GM18505 (cell line): ENCODE measurements at regions not wholly inside any gene's neighbourhood (a gene's known extent, or its start where the extent isn't known, plus 50 kb on each side); places are given as distances from the start of the nearest gene placed in this dataset.
"Not testable (repeated sequence)": the region's sequence is repeated elsewhere in the genome, so short reads cannot be mapped to it uniquely, and the experiment has no call there.

Experiments used
- ATAC-seq: cut with Tn5 transposase; IDR thresholded peaks from one replicate; pipeline ENCODE4 v1.9.1; 2021; ENCODE audit not compliant: unreplicated experiment
- POLR2A ChIP-seq: IDR thresholded peaks from 4 replicates; pipeline ENCODE4 v1.6.1; 2011; ENCODE audit warnings: borderline replicate concordance; ENCODE audit not compliant: insufficient read depth, insufficient read length; ENCODE audit errors: extremely low read depth

DNA sequence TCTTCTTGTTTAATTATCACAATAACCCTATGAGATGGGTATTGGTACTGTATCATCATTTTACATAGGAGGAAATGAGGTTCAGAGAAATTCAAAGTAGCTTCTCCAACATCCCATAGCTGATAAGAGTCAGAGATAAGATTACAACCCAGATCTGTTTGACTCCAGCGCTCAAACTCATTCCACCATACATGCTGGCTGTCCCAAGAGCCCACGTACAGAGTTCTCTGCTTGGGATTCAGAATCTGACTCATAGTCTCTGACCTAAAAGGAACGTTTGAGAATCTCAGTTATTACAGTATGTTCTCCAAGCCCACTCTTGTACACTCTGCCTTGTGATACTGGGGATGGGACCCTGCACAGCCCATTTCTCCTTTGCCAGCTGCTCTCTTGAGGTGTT lies 90.2 kb downstream of the TMEM215 start:
- no peak for TF ChIP-seq POLR2A
- no peak for ATAC-seq

DNA sequence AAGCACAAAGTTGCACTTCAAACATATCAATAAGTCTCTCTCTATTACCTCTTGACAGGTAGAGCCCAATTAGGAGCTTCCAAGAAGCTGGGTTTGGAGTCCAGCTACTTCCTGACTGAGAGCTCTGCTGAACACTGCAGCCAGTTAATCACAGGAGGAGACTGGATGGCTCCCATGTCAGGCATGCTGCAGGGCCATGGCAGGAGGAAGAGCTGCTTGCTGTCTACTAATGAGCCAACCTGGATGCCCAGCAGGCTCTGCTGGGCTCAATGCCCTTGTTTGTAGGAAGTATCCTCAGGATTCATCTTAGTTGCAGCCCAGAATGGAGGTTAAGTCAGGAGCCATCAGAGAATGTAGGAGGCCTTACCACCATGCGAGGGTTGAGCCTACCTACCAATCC lies 91.9 kb downstream of the TMEM215 start:
- TF ChIP-seq POLR2A = no peak
- ATAC-seq = no peak

DNA sequence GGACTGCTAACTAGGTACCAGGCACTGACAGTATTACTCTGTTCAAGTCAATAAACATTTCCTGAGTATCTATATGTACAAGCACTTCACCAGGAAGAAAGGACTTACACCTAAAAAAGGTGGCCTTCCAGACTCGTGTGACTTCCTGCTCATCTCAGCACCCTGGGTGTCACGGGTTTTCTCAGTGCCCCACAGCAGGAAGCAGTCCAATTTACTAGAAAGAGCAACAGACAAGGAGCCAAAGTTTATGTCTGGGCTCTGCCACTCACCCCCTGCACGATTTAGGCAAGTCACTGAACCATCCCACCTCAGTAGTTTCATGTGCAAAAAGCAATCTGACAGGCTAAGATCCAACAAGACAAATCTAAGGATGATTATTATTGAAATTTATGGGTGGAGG lies 92.4 kb downstream of the TMEM215 start:
- no peak for ATAC-seq

DNA sequence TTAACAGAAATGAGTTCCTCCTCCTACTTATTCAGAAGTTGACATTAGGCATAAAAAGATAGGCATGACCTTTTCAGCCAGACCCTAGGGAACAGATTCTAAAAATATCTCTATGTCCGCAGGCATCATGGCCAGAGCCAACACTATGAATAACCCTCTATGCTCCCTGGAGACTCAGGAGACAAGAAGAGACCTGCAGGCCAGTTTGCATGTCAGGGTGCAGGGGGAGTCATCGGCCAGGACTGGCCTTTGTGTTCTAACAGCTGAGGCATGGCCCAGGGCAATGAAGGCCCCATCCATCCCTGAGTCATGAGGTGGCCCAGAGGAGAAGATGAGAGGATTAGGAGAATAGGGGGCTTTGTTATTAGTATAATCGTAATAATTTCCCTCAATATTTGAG lies 93.8 kb downstream of the TMEM215 start:
- ATAC-seq = no peak
- no peak for TF ChIP-seq POLR2A

More for the DNA sequence above, 92.4 kb downstream of the TMEM215 start:
- no peak for TF ChIP-seq POLR2A

DNA sequence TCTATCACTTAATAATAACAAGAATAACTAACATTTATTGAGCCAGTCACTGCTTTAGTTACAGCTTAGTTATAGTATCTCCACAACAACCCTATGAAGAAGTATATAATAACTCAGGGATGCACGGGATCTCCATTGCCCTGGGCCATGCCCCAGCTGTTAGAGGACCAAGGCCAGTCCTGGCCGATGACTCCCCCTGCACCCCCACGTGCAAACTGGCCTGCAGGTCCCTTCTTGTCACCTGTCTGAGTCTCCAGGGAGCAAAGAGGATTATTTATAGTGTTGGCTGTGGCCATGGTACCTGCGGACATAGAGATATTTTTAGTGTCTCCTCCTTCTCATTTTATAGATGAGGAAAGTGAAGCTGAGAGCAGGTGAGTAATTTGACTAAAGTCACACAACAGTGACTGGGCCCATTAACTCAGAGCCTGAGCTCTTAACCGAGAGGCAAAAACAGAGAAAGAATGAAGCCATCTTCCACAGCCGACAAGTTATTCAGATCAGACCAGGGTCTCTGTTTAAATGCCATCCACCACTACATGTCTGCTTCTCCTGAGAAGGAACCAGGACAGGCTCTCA lies 94.4 kb downstream of the TMEM215 start:
- TF ChIP-seq POLR2A = no peak
- ATAC-seq = no peak

DNA sequence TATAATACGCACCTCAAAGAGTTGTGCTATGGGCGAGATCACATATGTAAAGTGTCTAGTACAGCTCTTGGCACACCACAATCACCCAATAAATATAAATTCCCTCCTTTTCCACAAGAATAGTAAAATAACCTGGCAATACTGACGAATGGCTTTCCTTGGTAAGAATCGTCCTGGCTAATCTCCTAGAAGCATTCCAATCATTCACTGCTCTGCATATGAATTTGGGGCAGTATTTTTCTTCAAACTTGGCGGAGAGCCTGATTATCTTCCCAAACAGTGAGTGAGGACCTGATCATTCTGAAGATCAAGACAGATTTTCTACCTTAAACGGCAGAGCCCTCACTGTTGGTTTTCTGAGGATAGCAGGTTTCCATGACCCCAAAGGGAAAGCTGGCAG lies 96.0 kb downstream of the TMEM215 start:
- TF ChIP-seq POLR2A = no peak
- ATAC-seq = no peak

DNA sequence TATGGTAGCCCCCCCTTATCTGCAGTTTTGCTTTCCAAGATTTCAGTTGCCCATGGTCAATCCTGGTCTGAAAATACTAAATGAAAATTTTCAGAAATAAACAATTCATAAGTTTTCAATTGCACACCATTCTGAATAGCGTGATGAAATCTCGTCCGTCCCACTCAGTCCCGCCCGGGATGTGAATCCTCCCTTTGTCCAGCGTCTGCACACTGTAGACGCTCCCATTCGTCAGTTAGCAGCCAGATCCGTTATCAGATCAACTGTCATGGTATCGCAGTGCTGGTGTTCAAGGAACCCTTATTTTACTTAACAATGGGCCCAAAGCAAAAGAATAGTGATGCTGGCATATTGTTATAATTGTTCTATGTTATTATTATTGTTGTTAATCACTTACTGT lies 98.6 kb downstream of the TMEM215 start:
- TF ChIP-seq POLR2A = no peak
- ATAC-seq = no peak

DNA sequence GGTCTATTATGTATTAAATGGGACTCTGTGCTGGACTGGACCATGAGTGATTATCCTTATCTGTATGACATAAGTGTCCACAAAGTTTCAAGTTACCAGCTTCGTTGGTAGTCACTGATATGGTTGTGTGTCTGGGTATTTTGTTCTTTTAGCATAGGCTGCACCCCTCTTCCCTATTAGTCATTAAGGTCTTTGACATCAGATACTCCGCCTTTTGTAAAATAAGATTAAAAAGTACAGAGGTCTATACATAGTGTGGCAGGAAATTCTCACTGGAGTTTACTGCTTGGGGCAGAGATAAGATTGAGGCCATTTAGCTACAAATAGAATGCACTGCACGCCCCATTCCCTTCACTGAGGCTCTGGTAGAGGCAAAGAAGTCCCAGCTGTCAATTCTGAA lies 99.4 kb downstream of the TMEM215 start:
- TF ChIP-seq POLR2A = no peak
- no peak for ATAC-seq

DNA sequence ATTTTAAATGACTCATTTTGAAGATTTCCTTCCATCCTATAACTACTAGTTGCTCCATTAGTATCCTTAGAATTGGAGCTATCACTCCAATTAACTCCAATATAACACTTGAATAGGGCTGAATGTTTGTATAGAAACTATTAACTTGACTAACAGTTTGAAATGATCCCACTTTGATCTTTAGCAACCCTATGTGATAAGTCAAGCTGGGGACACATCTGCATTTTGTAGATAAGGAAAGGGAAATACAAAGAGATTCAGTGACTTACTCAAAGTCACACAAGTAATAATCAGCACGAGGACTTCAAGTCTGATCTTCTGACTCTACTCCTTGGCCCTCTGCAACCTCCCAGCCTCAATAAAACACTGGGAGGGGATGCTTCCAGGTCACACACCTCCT lies 101.1 kb downstream of the TMEM215 start:
- no peak for ATAC-seq
- TF ChIP-seq POLR2A = no peak

DNA sequence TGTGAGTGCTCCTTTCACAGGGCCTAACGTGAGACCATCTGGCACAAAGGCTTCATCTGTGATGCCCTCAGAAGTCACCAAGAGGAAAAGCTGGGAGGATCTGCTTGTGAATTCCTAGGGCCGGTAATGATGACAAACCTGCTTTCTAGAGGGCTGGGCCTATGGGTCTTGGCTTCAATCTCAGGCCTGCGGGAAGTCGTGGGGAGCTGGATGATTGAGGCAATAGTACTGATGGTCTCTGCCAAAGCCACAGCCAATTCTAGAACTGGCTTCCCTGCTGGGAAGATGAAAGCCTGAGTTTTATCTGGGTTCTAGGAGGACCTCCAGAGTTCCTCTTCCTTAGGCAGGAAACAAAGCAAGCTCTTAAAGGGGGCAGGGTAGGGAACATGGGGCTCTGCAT lies 102.7 kb downstream of the TMEM215 start:
- ATAC-seq = no peak

DNA sequence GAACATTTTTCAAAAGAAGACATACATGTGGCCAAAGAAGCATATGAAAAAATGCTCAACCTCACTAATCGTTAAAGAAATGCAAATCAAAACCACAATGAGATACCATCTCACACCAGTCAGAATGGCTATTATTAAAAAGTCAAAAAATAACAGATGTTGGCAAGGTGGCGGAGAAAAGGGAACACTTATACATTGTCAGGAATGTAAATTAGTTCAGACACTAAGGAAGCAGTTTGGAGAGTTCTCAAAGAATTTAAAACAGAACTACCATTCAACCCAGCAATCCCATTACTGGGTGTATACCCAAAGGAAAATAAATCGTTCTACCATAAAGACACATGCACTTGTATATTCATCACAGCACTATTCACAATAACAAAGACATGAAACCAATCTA lies 106.9 kb downstream of the APTX start:
- not testable (repeated sequence) for ATAC-seq

More for the DNA sequence above, 102.7 kb downstream of the TMEM215 start:
- no peak for TF ChIP-seq POLR2A

DNA sequence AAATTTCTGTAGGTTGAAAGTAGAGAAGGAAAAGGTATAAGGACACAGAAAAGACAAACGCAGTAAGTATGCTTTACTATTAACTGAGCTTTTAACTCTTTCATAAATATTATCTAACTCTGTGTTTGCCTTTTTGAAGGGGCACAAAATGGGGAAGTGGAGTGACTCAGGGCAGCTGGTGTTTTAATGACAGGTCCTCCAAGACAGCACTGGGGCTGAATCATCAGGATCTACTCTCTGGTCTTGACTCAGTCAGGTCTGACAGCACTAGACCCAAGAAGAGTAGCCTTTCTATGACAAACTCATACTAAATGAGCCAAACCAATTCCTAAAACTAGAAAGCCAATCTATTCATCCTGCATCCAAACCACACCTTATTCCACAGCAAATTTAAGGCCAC lies 102.2 kb downstream of the APTX start:
- no peak for TF ChIP-seq POLR2A
- ATAC-seq = no peak

DNA sequence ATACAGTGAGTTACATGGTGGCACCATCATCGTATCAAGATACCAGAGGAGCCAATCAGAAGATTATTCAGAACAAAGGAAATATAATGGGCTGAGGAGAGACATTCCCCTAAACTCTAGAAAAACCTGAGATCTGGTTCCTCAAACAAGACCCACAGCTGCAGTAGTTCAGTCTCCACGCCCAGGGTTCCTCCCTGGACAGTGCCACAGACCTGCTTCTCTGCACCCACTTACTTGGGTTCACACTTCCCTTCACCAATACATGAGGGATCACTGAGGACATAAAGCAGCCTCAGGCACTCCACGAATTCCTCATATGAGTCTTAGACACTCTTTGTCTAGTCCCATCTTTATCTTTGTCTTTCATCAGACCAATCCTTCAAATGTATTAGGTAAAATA lies 101.7 kb downstream of the APTX start:
- ATAC-seq = no peak
- no peak for TF ChIP-seq POLR2A

DNA sequence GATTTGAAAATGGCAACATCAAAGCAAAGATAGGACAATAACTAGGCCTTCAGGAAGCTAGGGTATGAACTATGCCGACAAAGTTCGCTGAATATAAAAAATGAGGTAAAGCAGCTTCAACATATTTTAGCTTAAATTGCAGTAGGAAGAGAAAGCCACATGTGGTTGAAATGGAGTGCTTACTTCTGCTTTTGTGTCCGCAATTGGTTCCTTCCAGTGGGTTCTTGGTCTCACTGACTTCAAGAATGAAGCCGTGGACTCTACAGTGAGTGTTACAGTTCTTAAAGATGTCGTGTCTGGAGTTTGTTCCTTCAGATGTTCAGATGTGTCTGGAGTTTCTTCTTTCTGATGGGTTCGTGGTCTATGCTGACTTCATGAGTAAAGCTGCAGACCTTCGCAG lies 95.2 kb downstream of the APTX start:
- TF ChIP-seq POLR2A = no peak
- ATAC-seq = peak; percentile 87

DNA sequence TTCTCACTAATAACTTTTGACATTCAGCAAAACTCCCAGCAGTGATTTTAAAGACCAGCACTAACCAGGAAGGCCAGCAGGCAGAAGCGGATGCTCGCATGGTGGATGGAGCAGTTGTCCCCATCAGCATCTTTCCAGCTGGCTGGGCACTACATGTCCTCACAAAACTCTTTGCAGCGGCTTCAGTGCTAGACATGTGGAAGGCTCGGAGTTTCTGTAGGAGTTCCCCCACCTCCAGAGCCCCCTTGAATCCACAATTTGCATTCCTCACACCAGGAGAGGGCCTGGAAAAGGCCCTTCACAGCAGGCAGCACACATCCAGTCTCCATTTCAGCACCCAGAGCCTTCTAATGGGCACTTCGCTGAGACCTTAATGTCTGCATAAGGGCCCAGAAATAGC lies 85.6 kb downstream of the APTX start:
- no peak for ATAC-seq
- TF ChIP-seq POLR2A = no peak
